ENCODE measurements at regions not wholly inside any gene's neighbourhood (a gene's known extent, or its start where the extent isn't known, plus 50 kb on each side); places are given as distances from the start of the nearest gene placed in this dataset.
"Not testable (repeated sequence)": the region's sequence is repeated elsewhere in the genome, so short reads cannot be mapped to it uniquely, and the experiment has no call there.

GRCh38 chrX:145393702-145394235 is 146.5 kb downstream of the SPANXN1 start:
- POLR2A ChIA-PET: no interaction called here
- ATAC-seq (no peak), DNase-seq (no peak)
- Mint-ChIP-seq H3K9me3 (ENCODE audit: low read depth) (peaks cover 4% of the 10 kb centered on the region), H3K4me1 (no peaks in the 10 kb centered on the region), H3K4me3 (no peak overlapping the region), H3K27me3 (no peaks in the 10 kb centered on the region), H3K36me3 (ENCODE audit: low read depth) (no peaks in the 10 kb centered on the region), H3K27ac (no peak overlapping the region)
- CTCF ChIA-PET: no interaction called here
- intact Hi-C loops (cut with DNase I, micrococcal nuclease): no loop called here

DNA sequence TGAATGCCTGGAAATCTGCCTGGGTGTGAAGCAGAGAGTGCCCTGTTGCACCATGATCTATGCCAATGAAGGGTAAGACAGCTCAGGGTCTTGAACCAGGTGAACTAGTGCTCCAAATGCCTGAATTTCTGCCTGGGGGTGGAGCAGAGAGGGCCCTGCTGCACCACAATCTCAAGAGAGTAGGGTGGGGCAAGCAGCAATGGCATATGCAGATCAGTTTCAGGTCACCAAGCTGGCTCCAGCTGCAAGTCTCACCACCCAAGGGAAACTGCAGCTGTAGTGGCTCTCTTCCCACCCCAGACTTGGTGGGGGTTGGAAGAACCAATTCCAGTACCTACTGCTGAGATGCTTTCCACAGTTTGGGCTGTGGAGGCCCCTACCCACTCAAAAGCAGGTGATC is 147.0 kb downstream of the SPANXN1 start:
- POLR2A ChIA-PET: no interaction called here
- DNase-seq (no peak), ATAC-seq (no peak)
- CTCF ChIA-PET: no interaction called here
- peaks cover 4% of the 10 kb centered on the region for H3K9me3 Mint-ChIP-seq (ENCODE audit: low read depth)
- no peak overlapping the region for H3K4me3 Mint-ChIP-seq
- no peaks in the 10 kb centered on the region for H3K27me3 Mint-ChIP-seq
- no peak overlapping the region for H3K27ac Mint-ChIP-seq
- no peaks in the 10 kb centered on the region for H3K36me3 Mint-ChIP-seq (ENCODE audit: low read depth)
- no peaks in the 10 kb centered on the region for H3K4me1 Mint-ChIP-seq
- intact Hi-C loops (cut with DNase I, micrococcal nuclease): no loop called here

- Mint-ChIP-seq H3K36me3 (ENCODE audit: low read depth) (no peaks in the 10 kb centered on the region), H3K4me1 (no peaks in the 10 kb centered on the region), H3K27ac (no peak overlapping the region), H3K4me3 (no peak overlapping the region), H3K27me3 (no peaks in the 10 kb centered on the region), H3K9me3 (ENCODE audit: low read depth) (peaks cover 4% of the 10 kb centered on the region)
- ChIA-PET CTCF (no interaction called here), POLR2A (no interaction called here)
- intact Hi-C loops (cut with DNase I, micrococcal nuclease): no loop called here
- DNase-seq (no peak), ATAC-seq (no peak)
Observed at GRCh38 chrX:145396612-145397011, 149.3 kb downstream of the SPANXN1 start.

DNA sequence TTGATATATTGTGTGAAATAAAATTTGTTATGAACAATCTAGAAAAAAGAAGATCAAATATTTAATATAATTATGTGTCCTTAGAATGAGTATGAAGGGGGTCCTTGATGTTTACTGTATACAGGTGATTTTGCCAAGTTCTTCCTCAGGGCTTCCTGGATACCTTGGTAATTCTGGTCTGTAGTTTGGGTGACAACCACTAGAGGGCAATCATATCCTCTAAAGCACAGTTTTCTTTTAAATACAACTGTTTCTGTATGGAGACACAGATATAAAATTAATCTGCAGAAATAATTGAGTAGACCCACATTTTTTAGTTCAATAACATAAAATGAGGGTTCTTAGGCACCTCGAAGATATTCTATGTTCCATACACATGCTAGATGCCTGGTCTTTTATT is 157.7 kb downstream of the SPANXN1 start:
- H3K27me3 Mint-ChIP-seq: no peaks in the 10 kb centered on the region
- H3K4me1 Mint-ChIP-seq: no peaks in the 10 kb centered on the region
- ATAC-seq (no peak), DNase-seq (peak; percentile 5)
- POLR2A ChIA-PET: no interaction called here
- no peaks in the 10 kb centered on the region for H3K9me3 Mint-ChIP-seq (ENCODE audit: low read depth)
- no peak overlapping the region for H3K27ac Mint-ChIP-seq
- no peak overlapping the region for H3K4me3 Mint-ChIP-seq
- CTCF ChIA-PET: no interaction called here
- H3K36me3 Mint-ChIP-seq (ENCODE audit: low read depth): no peaks in the 10 kb centered on the region
- intact Hi-C loops (cut with DNase I, micrococcal nuclease): no loop called here

GRCh38 chrX:145410622-145411021 is 163.3 kb downstream of the SPANXN1 start:
- ChIA-PET POLR2A (no interaction called here), CTCF (no interaction called here)
- no peaks in the 10 kb centered on the region for H3K9me3 Mint-ChIP-seq (ENCODE audit: low read depth)
- intact Hi-C loops (cut with DNase I, micrococcal nuclease): no loop called here
- ATAC-seq (no peak), DNase-seq (no peak)
- no peaks in the 10 kb centered on the region for H3K27me3 Mint-ChIP-seq
- H3K4me1 Mint-ChIP-seq: no peaks in the 10 kb centered on the region
- no peak overlapping the region for H3K27ac Mint-ChIP-seq
- H3K4me3 Mint-ChIP-seq: no peak overlapping the region
- H3K36me3 Mint-ChIP-seq (ENCODE audit: low read depth): no peaks in the 10 kb centered on the region

DNA sequence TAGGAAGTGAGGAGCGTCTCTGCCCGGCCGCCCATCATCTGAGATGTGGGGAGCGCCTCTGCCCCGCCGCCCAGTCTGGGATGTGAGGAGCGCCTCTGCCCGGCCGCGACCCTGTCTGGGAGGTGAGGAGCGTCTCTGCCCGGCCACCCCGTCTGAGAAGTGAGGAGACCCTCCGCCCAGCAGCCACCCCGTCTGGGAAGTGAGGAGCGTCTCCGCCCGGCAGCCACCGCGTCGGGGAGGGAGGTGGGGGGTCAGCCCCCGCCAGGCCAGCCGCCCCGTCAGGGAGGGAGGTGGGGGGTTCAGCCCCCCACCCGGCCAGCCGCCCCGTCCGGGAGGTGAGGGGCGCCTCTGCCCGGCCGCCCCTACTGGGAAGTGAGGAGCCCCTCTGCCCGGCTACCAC is 188.9 kb downstream of the SPANXN1 start:
- intact Hi-C loops (cut with DNase I, micrococcal nuclease): not testable (repeated sequence)

DNA sequence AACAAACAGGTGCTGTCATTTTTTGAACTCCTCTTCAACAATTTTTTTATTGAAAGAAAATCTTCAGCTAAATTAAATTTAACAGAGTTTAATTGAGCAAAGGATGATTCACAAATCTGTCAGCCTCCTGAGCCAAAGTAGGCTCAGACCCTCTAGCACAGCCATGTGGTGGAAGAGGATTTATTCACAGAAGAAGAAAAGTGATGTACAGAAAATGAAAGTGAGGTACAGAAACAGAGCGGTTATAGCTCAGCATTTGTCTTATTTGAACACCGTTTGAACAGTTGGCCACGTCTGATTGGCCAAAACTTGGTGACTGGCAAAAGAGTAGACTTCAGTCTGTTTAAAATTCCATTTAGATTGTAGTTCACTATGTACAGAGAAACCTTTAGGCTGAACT is 217.3 kb downstream of the SPANXN1 start:
- H3K4me1 Mint-ChIP-seq: no peaks in the 10 kb centered on the region
- no peak overlapping the region for H3K27ac Mint-ChIP-seq
- no peaks in the 10 kb centered on the region for H3K27me3 Mint-ChIP-seq
- DNase-seq: no peak
- H3K9me3 Mint-ChIP-seq (ENCODE audit: low read depth): peaks cover 4% of the 10 kb centered on the region
- H3K36me3 Mint-ChIP-seq (ENCODE audit: low read depth): no peaks in the 10 kb centered on the region
- intact Hi-C loops (cut with DNase I, micrococcal nuclease): no loop called here
- ChIA-PET POLR2A (no interaction called here), CTCF (no interaction called here)
- no peak overlapping the region for H3K4me3 Mint-ChIP-seq
- ATAC-seq: no peak

More for the DNA sequence above, 188.9 kb downstream of the SPANXN1 start:
- DNase-seq; H3K27ac Mint-ChIP-seq; CTCF ChIA-PET; H3K27me3 Mint-ChIP-seq; ATAC-seq; H3K9me3 Mint-ChIP-seq (ENCODE audit: low read depth); H3K4me3 Mint-ChIP-seq; H3K36me3 Mint-ChIP-seq (ENCODE audit: low read depth); H3K4me1 Mint-ChIP-seq; POLR2A ChIA-PET: not testable (repeated sequence)

GRCh38 chrX:145475725-145476124 is 228.4 kb downstream of the SPANXN1 start:
- Mint-ChIP-seq H3K36me3 (ENCODE audit: low read depth) (no peaks in the 10 kb centered on the region), H3K4me3 (no peak overlapping the region), H3K9me3 (ENCODE audit: low read depth) (no peaks in the 10 kb centered on the region), H3K27me3 (no peaks in the 10 kb centered on the region), H3K27ac (no peak overlapping the region), H3K4me1 (no peaks in the 10 kb centered on the region)
- CTCF ChIA-PET: no interaction called here
- intact Hi-C loops (cut with DNase I, micrococcal nuclease): no loop called here
- DNase-seq: no peak
- POLR2A ChIA-PET: no interaction called here
- ATAC-seq: no peak

DNA sequence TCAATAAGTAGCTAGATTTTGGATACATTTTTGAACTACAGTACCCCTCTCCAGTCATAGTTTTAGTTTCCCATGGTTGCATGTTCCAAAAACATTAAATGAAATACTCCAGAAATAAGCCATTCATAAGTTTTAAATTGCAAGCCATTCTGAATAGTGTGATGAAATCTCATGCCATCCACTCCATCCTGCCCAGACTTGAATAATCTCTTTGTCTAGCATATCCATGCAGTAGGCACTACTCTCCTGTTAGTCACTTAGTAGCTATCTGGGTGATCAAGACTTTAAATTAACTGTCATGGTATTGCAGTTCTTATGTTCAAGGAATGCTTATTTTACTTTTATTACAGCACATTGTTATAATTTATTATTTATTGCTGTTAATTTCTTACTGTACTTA is 237.4 kb downstream of the SPANXN1 start:
- no peaks in the 10 kb centered on the region for H3K27me3 Mint-ChIP-seq
- ChIA-PET POLR2A (no interaction called here), CTCF (no interaction called here)
- H3K4me3 Mint-ChIP-seq: no peak overlapping the region
- peaks cover 3% of the 10 kb centered on the region for H3K9me3 Mint-ChIP-seq (ENCODE audit: low read depth)
- intact Hi-C loops (cut with DNase I, micrococcal nuclease): no loop called here
- ATAC-seq: no peak
- no peaks in the 10 kb centered on the region for H3K4me1 Mint-ChIP-seq
- DNase-seq: no peak
- H3K27ac Mint-ChIP-seq: no peak overlapping the region
- H3K36me3 Mint-ChIP-seq (ENCODE audit: low read depth): no peaks in the 10 kb centered on the region

DNA sequence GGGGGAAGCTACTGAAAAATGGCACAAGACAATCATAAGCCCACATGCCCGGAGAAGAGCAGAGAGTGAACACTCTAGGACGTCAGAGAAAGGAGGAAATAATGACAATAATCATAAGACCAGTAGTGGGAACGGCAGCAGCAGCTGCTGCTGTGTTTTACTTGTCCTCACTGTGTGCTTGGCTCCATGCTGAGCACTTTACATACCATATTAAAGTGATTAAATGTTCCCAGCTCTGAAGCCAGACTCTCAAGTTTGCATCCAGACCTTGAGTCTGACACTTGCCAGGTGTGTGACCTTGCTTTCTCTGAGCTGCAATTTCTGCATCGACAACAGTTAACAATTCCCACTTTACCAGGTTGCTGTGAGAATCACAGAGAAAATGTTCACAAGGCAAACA is 255.4 kb downstream of the SPANXN1 start:
- no peak overlapping the region for H3K4me3 Mint-ChIP-seq
- ChIA-PET CTCF (no interaction called here), POLR2A (no interaction called here)
- no peak overlapping the region for H3K27ac Mint-ChIP-seq
- intact Hi-C loops (cut with DNase I, micrococcal nuclease): no loop called here
- no peaks in the 10 kb centered on the region for H3K4me1 Mint-ChIP-seq
- ATAC-seq: no peak
- H3K36me3 Mint-ChIP-seq (ENCODE audit: low read depth): no peaks in the 10 kb centered on the region
- H3K27me3 Mint-ChIP-seq: no peaks in the 10 kb centered on the region
- H3K9me3 Mint-ChIP-seq (ENCODE audit: low read depth): peaks cover 5% of the 10 kb centered on the region
- no peak for DNase-seq

DNA sequence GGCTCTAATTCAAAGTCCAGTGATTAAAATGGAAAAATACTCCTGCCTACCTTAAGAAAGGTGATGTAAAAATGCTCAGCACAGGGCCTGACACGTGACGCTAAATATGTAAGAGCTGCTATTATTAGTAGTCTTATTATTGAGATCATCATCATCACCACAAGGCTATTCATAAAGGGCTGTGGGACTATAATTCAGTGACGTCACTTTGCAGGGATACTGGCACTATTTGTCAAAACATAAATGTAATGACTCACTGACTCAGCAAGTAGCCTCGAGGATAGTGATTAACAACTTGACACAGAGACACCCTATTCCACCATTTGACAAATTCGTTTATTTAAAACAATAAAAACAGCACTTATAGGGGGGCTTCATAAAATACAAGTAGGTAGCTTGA is 258.9 kb downstream of the SPANXN1 start:
- DNase-seq (no peak), ATAC-seq (no peak)
- Mint-ChIP-seq H3K36me3 (ENCODE audit: low read depth) (no peaks in the 10 kb centered on the region), H3K4me1 (no peaks in the 10 kb centered on the region), H3K9me3 (ENCODE audit: low read depth) (peaks cover 9% of the 10 kb centered on the region), H3K4me3 (no peak overlapping the region), H3K27me3 (no peaks in the 10 kb centered on the region), H3K27ac (no peak overlapping the region)
- intact Hi-C loops (cut with DNase I, micrococcal nuclease): no loop called here
- CTCF ChIA-PET: no interaction called here
- POLR2A ChIA-PET: no interaction called here

GRCh38 chrX:145524931-145525330 is 277.6 kb downstream of the SPANXN1 start:
- Mint-ChIP-seq H3K4me1 (no peaks in the 10 kb centered on the region), H3K4me3 (no peak overlapping the region), H3K36me3 (ENCODE audit: low read depth) (no peaks in the 10 kb centered on the region), H3K9me3 (ENCODE audit: low read depth) (peaks cover 7% of the 10 kb centered on the region), H3K27me3 (no peaks in the 10 kb centered on the region), H3K27ac (no peak overlapping the region)
- ATAC-seq (no peak), DNase-seq (no peak)
- intact Hi-C loops (cut with DNase I, micrococcal nuclease): no loop called here
- POLR2A ChIA-PET: no interaction called here
- CTCF ChIA-PET: no interaction called here

- intact Hi-C loops (cut with DNase I, micrococcal nuclease): no loop called here
- ChIA-PET POLR2A (no interaction called here), CTCF (no interaction called here)
- DNase-seq: no peak
- no peak overlapping the region for H3K27ac Mint-ChIP-seq
- ATAC-seq: no peak
- no peak overlapping the region for H3K4me3 Mint-ChIP-seq
- no peaks in the 10 kb centered on the region for H3K27me3 Mint-ChIP-seq
- H3K36me3 Mint-ChIP-seq (ENCODE audit: low read depth): no peaks in the 10 kb centered on the region
- H3K9me3 Mint-ChIP-seq (ENCODE audit: low read depth): peaks cover 2% of the 10 kb centered on the region
- H3K4me1 Mint-ChIP-seq: no peaks in the 10 kb centered on the region
Observed at GRCh38 chrX:145532176-145532780, 285.0 kb downstream of the SPANXN1 start.
